Loucy (cell line): ENCODE measurements at regions not wholly inside any gene's neighbourhood (a gene's known extent, or its start where the extent isn't known, plus 50 kb on each side); places are given as distances from the start of the nearest gene placed in this dataset.

Experiments
- CTCF ChIP-seq: fragments of 200-600 bp; sonication (generic); conservative IDR thresholded peaks from 2 replicates; pipeline ENCODE4 v1.5.1; 2014; ENCODE audit warnings: mild to moderate bottlenecking, antibody characterized with exemption, low read length
- EZH2phosphoT487 ChIP-seq: fragments of 200-600 bp; IDR thresholded peaks from 2 replicates; pipeline ENCODE4 v1.6.1; 2018; ENCODE audit warnings: antibody characterized with exemption, mild to moderate bottlenecking, moderate library complexity, borderline replicate concordance

DNA sequence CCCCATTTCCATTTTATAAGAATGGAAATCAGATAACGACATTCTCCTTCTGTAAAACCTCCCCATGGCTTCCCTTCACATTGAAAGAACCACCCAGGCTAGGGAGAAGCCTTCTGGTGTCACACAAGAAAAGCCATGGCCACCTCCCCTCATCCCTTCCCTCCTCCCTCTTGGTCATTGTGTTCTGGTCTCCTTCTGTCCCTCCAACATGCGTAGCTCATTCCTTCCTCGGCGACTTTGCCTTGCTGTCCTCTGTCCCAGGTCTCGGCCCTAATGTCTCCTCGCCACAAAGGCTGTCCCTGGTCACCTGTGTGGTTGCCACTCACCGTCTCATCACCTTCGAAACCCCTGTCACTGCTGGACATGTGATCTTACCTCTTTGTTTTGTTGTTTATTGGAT, 193.9 kb downstream of the BCAS1 start:
- no peak for TF ChIP-seq CTCF
- no peak for TF ChIP-seq EZH2phosphoT487
